ENCODE measurements at regions not wholly inside any gene's neighbourhood (a gene's known extent, or its start where the extent isn't known, plus 50 kb on each side); places are given as distances from the start of the nearest gene placed in this dataset.

DNA sequence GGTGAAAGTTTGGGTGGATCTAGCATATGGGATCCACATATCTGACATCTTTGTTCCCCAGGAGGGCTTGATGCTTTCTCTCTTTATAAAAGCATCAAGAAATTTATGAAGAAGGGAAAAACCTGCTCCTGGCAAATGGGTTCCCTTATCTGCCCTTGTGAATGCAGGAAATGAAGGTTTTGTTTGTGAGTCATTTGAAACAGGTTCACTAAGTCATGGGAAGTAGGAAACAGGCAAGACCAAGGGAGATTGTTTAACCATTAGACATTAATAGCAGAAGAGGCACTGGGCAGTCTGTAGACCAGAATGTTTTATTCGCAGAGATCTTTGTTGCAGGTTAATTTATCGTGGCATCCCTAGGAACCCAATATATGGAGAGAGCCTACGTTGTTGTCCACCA is 713.1 kb downstream of the CDY2B start:
- Histone ChIP-seq H2BK120ac (ENCODE audit: low read depth, low read length) (no peak overlapping the region), H3K27me3 (ENCODE audit: control insufficient read depth in 1 of 2, insufficient read depth in 1 of 2, low read length in 2 of 2) (no peaks in the 10 kb centered on the region), H3K23ac (ENCODE audit: low read length in 2 of 2) (no peak overlapping the region), H2BK5ac (ENCODE audit: low read depth, low read length, poor library complexity, severe bottlenecking) (no peak overlapping the region), H3K9me3 (ENCODE audit: control insufficient read depth, low read length) (no peaks in the 10 kb centered on the region), H3K4me1 (ENCODE audit: control insufficient read depth, insufficient read depth, low read depth, low read length) (no peaks in the 10 kb centered on the region), H2BK12ac (ENCODE audit: low read length in 2 of 2) (no peak overlapping the region), H3K4me2 (ENCODE audit: low read length, poor library complexity, severe bottlenecking) (no peak overlapping the region), H4K8ac (ENCODE audit: low read length) (no peak overlapping the region), H3K4ac (ENCODE audit: low read depth in 1 of 2, low read length in 2 of 2) (no peak overlapping the region), H3K36me3 (ENCODE audit: control insufficient read depth in 1 of 2, insufficient read depth in 2 of 2, low read depth in 1 of 2, low read length in 2 of 2) (no peaks in the 10 kb centered on the region), H3K4me3 (ENCODE audit: insufficient read depth in 1 of 2, low read depth in 1 of 2, low read length in 2 of 2) (no peak overlapping the region), H3K9ac (ENCODE audit: low read length) (no peak overlapping the region), H3K79me1 (replicated peaks; ENCODE audit: low read length, poor library complexity, severe bottlenecking) (no peaks in the 10 kb centered on the region), H3K18ac (ENCODE audit: low read depth in 1 of 2, low read length in 2 of 2) (no peak overlapping the region), H3K27ac (ENCODE audit: low read length, poor library complexity, severe bottlenecking) (peak overlapping the region; percentile 35), H4K91ac (ENCODE audit: low read length) (no peak overlapping the region), H3K14ac (ENCODE audit: low read length in 2 of 2) (no peak overlapping the region), H2AFZ (ENCODE audit: low read depth, low read length) (no peak overlapping the region), H2AK5ac (ENCODE audit: low read length, severe bottlenecking) (no peak overlapping the region), H2BK15ac (ENCODE audit: low read depth, poor library complexity, severe bottlenecking) (no peak overlapping the region)
- DNase-seq, result peak; percentile 19
- WGBS, result 83% methylated on average over 1 of the region's 3 CpGs

DNA sequence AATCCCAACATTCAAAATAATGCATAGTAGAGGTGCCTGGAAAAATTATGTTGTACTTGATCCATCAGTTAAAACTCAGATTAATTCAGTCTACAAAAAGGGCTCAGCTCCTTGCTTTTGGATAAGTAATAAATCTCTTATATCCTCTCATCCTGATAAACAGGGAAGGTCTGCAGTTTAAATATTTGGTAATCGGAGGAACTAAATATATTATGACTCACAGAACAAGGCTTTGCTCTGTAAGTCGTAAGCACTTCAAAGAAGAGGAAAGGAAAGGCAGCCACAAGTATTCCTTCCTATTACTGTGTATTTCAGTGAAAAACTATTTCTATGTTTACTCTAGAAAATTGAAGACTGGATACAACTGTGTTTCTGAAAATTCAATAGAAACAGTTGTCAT is 757.9 kb downstream of the CDY2B start:
- no peak overlapping the region for H2BK5ac ChIP-seq (ENCODE audit: low read depth, low read length, poor library complexity, severe bottlenecking)
- DNase-seq, result peak; percentile 52
- no peak overlapping the region for H4K91ac ChIP-seq (ENCODE audit: low read length)
- no peaks in the 10 kb centered on the region for H3K36me3 ChIP-seq (ENCODE audit: control insufficient read depth in 1 of 2, insufficient read depth in 2 of 2, low read depth in 1 of 2, low read length in 2 of 2)
- no peaks in the 10 kb centered on the region for H3K27me3 ChIP-seq (ENCODE audit: control insufficient read depth in 1 of 2, insufficient read depth in 1 of 2, low read length in 2 of 2)
- no peak overlapping the region for H3K4ac ChIP-seq (ENCODE audit: low read depth in 1 of 2, low read length in 2 of 2)
- no peak overlapping the region for H3K18ac ChIP-seq (ENCODE audit: low read depth in 1 of 2, low read length in 2 of 2)
- H3K23ac ChIP-seq (ENCODE audit: low read length in 2 of 2), result no peak overlapping the region
- H3K27ac ChIP-seq (ENCODE audit: low read length, poor library complexity, severe bottlenecking), result no peak overlapping the region
- H3K4me3 ChIP-seq (ENCODE audit: insufficient read depth in 1 of 2, low read depth in 1 of 2, low read length in 2 of 2), result no peak overlapping the region
- no peak overlapping the region for H2AFZ ChIP-seq (ENCODE audit: low read depth, low read length)
- H2BK12ac ChIP-seq (ENCODE audit: low read length in 2 of 2), result no peak overlapping the region
- no peaks in the 10 kb centered on the region for H3K79me1 ChIP-seq (replicated peaks; ENCODE audit: low read length, poor library complexity, severe bottlenecking)
- H3K4me2 ChIP-seq (ENCODE audit: low read length, poor library complexity, severe bottlenecking), result no peak overlapping the region
- H2AK5ac ChIP-seq (ENCODE audit: low read length, severe bottlenecking), result no peak overlapping the region
- no peak overlapping the region for H3K14ac ChIP-seq (ENCODE audit: low read length in 2 of 2)
- no peak overlapping the region for H4K8ac ChIP-seq (ENCODE audit: low read length)
- H3K4me1 ChIP-seq (ENCODE audit: control insufficient read depth, insufficient read depth, low read depth, low read length), result no peaks in the 10 kb centered on the region
- no peak overlapping the region for H2BK15ac ChIP-seq (ENCODE audit: low read depth, poor library complexity, severe bottlenecking)
- H3K9me3 ChIP-seq (ENCODE audit: control insufficient read depth, low read length), result no peaks in the 10 kb centered on the region
- no peak overlapping the region for H3K9ac ChIP-seq (ENCODE audit: low read length)
- H2BK120ac ChIP-seq (ENCODE audit: low read depth, low read length), result no peak overlapping the region
- whole genome bisulfite sequencing, result no CpG with 5 or more reads among the region's 2 CpGs

DNA sequence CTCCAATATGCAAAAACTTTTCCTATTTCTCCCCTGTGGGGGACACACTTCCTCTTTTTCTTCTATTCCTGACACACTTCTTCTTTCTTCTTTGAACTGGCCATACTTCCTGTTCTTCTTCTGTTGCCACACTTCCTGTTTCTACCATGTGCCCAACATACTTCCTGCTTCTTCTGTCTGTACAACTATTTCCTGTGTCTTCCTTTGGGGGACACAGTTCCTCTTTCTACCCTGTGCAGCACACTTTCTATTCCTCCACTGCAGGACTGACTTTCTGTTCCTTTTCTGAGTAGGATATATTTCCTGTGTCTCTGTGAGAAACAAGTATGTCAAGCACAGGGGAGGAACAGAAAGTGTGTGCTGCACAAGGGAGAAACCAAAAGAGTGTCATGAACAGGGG is 794.7 kb downstream of the CDY2B start:
- no peak overlapping the region for H3K4ac ChIP-seq (ENCODE audit: low read depth in 1 of 2, low read length in 2 of 2)
- no peak overlapping the region for H4K8ac ChIP-seq (ENCODE audit: low read length)
- H2AK5ac ChIP-seq (ENCODE audit: low read length, severe bottlenecking), result no peak overlapping the region
- no peak overlapping the region for H2BK5ac ChIP-seq (ENCODE audit: low read depth, low read length, poor library complexity, severe bottlenecking)
- H3K27me3 ChIP-seq (ENCODE audit: control insufficient read depth in 1 of 2, insufficient read depth in 1 of 2, low read length in 2 of 2), result no peaks in the 10 kb centered on the region
- H2BK12ac ChIP-seq (ENCODE audit: low read length in 2 of 2), result no peak overlapping the region
- H3K4me1 ChIP-seq (ENCODE audit: control insufficient read depth, insufficient read depth, low read depth, low read length), result no peaks in the 10 kb centered on the region
- no peaks in the 10 kb centered on the region for H3K9me3 ChIP-seq (ENCODE audit: control insufficient read depth, low read length)
- no peak overlapping the region for H3K23ac ChIP-seq (ENCODE audit: low read length in 2 of 2)
- no peak overlapping the region for H2BK15ac ChIP-seq (ENCODE audit: low read depth, poor library complexity, severe bottlenecking)
- H3K27ac ChIP-seq (ENCODE audit: low read length, poor library complexity, severe bottlenecking), result no peak overlapping the region
- no peak overlapping the region for H3K4me2 ChIP-seq (ENCODE audit: low read length, poor library complexity, severe bottlenecking)
- H3K4me3 ChIP-seq (ENCODE audit: insufficient read depth in 1 of 2, low read depth in 1 of 2, low read length in 2 of 2), result no peak overlapping the region
- no peaks in the 10 kb centered on the region for H3K79me1 ChIP-seq (replicated peaks; ENCODE audit: low read length, poor library complexity, severe bottlenecking)
- no peak overlapping the region for H3K14ac ChIP-seq (ENCODE audit: low read length in 2 of 2)
- H2AFZ ChIP-seq (ENCODE audit: low read depth, low read length), result no peak overlapping the region
- peak overlapping the region in 1 of 2 experiments; percentile 49 for H3K18ac ChIP-seq (ENCODE audit: low read depth in 1 of 2, low read length in 2 of 2)
- no peak overlapping the region for H3K9ac ChIP-seq (ENCODE audit: low read length)
- no peaks in the 10 kb centered on the region for H3K36me3 ChIP-seq (ENCODE audit: control insufficient read depth in 1 of 2, insufficient read depth in 2 of 2, low read depth in 1 of 2, low read length in 2 of 2)
- no peak overlapping the region for H4K91ac ChIP-seq (ENCODE audit: low read length)
- H2BK120ac ChIP-seq (ENCODE audit: low read depth, low read length), result no peak overlapping the region
- DNase-seq, result no peak

DNA sequence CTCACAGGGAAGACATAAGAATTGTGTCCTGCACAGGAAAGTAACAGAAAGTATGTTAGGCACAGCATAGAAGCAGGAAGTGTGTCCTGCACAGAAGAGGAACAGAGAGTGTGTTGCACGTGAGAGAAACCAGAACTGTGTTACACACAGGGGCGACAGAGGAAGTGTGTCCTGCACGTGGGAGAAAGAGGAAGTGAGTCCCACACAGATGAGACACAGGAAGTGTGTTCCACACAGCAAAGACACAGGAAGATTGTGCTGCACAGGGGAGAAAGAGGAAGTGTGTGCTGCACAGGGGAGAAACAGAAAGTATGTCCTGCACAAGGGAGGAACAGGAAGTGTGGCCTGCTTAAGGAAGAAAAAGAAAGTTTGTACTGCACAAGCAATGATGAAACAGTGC is 800.1 kb downstream of the CDY2B start:
- no peak overlapping the region for H2BK15ac ChIP-seq (ENCODE audit: low read depth, poor library complexity, severe bottlenecking)
- no peak overlapping the region for H3K4ac ChIP-seq (ENCODE audit: low read depth in 1 of 2, low read length in 2 of 2)
- no peak overlapping the region for H3K23ac ChIP-seq (ENCODE audit: low read length in 2 of 2)
- no peaks in the 10 kb centered on the region for H3K4me1 ChIP-seq (ENCODE audit: control insufficient read depth, insufficient read depth, low read depth, low read length)
- H3K36me3 ChIP-seq (ENCODE audit: control insufficient read depth in 1 of 2, insufficient read depth in 2 of 2, low read depth in 1 of 2, low read length in 2 of 2), result no peaks in the 10 kb centered on the region
- H3K4me2 ChIP-seq (ENCODE audit: low read length, poor library complexity, severe bottlenecking), result no peak overlapping the region
- H4K91ac ChIP-seq (ENCODE audit: low read length), result peak overlapping the region; percentile 61
- no peak overlapping the region for H3K4me3 ChIP-seq (ENCODE audit: insufficient read depth in 1 of 2, low read depth in 1 of 2, low read length in 2 of 2)
- peak overlapping the region; percentile 82 for H4K8ac ChIP-seq (ENCODE audit: low read length)
- no peaks in the 10 kb centered on the region for H3K27me3 ChIP-seq (ENCODE audit: control insufficient read depth in 1 of 2, insufficient read depth in 1 of 2, low read length in 2 of 2)
- H3K79me1 ChIP-seq (replicated peaks; ENCODE audit: low read length, poor library complexity, severe bottlenecking), result no peaks in the 10 kb centered on the region
- H2AK5ac ChIP-seq (ENCODE audit: low read length, severe bottlenecking), result no peak overlapping the region
- no peaks in the 10 kb centered on the region for H3K9me3 ChIP-seq (ENCODE audit: control insufficient read depth, low read length)
- H2BK5ac ChIP-seq (ENCODE audit: low read depth, low read length, poor library complexity, severe bottlenecking), result no peak overlapping the region
- H3K14ac ChIP-seq (ENCODE audit: low read length in 2 of 2), result no peak overlapping the region
- WGBS, result 94% methylated on average over 3 of the region's 3 CpGs
- H3K18ac ChIP-seq (ENCODE audit: low read depth in 1 of 2, low read length in 2 of 2), result peak overlapping the region in 1 of 2 experiments; percentile 74
- H2BK12ac ChIP-seq (ENCODE audit: low read length in 2 of 2), result peak overlapping the region in 1 of 2 experiments; percentile 49
- no peak overlapping the region for H3K9ac ChIP-seq (ENCODE audit: low read length)
- no peak overlapping the region for H3K27ac ChIP-seq (ENCODE audit: low read length, poor library complexity, severe bottlenecking)
- H2BK120ac ChIP-seq (ENCODE audit: low read depth, low read length), result no peak overlapping the region
- H2AFZ ChIP-seq (ENCODE audit: low read depth, low read length), result no peak overlapping the region
- no peak for DNase-seq
